ENCODE measurements at regions not wholly inside any gene's neighbourhood (a gene's known extent, or its start where the extent isn't known, plus 50 kb on each side); places are given as distances from the start of the nearest gene placed in this dataset.

DNA sequence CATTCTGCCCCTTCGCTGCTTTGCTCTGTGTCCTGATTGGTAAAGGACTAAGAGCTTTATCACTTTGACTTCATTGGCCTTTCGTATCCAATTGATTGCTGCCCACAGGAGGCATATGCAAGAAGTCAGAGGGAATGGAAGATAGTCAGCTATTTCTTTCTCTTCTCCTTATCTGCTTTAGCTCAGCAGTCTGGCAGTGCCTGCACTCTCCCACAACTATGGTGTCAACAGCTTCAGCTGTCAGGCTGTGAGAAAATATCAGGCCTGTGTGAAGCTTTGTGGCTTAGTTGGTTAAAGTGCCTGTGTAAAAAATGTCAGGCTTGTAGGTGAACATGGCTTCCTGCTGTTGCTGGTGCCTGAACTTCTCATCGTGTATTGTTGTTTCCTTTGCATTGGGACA lies 243.0 kb downstream of the PCDH17 start:
- TF ChIP-seq, protein P1, sequence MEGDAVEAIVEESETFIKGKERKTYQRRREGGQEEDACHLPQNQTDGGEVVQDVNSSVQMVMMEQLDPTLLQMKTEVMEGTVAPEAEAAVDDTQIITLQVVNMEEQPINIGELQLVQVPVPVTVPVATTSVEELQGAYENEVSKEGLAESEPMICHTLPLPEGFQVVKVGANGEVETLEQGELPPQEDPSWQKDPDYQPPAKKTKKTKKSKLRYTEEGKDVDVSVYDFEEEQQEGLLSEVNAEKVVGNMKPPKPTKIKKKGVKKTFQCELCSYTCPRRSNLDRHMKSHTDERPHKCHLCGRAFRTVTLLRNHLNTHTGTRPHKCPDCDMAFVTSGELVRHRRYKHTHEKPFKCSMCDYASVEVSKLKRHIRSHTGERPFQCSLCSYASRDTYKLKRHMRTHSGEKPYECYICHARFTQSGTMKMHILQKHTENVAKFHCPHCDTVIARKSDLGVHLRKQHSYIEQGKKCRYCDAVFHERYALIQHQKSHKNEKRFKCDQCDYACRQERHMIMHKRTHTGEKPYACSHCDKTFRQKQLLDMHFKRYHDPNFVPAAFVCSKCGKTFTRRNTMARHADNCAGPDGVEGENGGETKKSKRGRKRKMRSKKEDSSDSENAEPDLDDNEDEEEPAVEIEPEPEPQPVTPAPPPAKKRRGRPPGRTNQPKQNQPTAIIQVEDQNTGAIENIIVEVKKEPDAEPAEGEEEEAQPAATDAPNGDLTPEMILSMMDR (IDR thresholded peaks at IDR 0.05) = no peak
- TF ChIP-seq POLR2A (IDR thresholded peaks at IDR 0.05) = no peak

Measured in Peyer's patch (tissue), 4 donors.